Bronchial epithelial cell (primary cell): ENCODE measurements at regions not wholly inside any gene's neighbourhood (a gene's known extent, or its start where the extent isn't known, plus 50 kb on each side); places are given as distances from the start of the nearest gene placed in this dataset.

Experiments used
- DNase-seq: peaks from one replicate; pipeline ENCODE4 v3.0.0-alpha.2; 2010; ENCODE audit warnings: low read depth
- FAIRE-seq: peaks from 2 replicates; lab custom pipeline; 2011; peaks lifted over from hg19 to GRCh38; lab: Jason Lieb, UNC
- H3K27me3 ChIP-seq: 2 replicates; pipeline ENCODE4 v1.5.1; 2011; ENCODE audit warnings: low read length; ENCODE audit not compliant: control insufficient read depth, insufficient read depth
- H3K36me3 ChIP-seq: 2 replicates; pipeline ENCODE4 v1.5.1; 2011; ENCODE audit warnings: low read length; ENCODE audit not compliant: control insufficient read depth, insufficient read depth
- H3K4me3 ChIP-seq: 2 replicates; pipeline ENCODE4 v1.5.1; 2011; ENCODE audit warnings: mild to moderate bottlenecking, low read depth, low read length, control low read depth
- TF ChIP-seq, protein P1 (sequence below): IDR thresholded peaks from 2 replicates; pipeline ENCODE4 v1.5.1; 2011; ENCODE audit warnings: mild to moderate bottlenecking, moderate library complexity, low read length, control low read depth, inconsistent platforms; ENCODE audit not compliant: insufficient read depth, severe bottlenecking

DNA sequence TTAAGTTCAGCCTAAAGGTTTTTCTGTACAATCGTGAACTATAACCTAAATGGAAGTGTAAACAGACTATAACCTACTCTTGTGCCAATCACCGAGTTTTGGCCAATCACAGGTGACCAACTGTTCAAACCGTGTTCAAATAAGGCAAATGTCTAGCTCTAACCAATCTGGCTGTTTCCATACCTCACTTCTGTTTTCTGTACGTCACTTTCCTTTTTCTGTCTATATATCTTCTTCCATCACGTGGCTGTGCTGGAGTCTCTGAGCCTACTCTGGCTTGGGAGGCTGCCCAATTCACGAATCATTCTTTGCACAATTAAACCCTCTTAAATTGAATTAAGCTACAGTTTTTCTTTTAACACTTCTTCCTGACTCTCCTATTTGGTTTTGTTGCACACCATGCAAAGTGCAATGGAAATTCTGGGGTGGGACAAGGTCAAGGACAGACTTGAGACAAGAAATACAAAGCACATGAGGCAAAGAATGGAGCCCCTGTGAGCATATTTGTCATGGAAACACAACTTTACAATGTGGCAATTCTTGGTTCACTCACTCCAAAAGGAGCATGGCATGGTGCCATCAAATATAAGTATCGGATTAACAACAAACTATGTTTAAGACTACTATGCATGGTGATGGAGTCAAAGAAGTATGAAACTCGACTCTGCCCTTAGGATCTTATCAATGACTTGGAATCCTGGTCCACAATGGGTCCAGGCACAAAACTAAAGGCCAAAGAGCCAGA lies 115.7 kb upstream of the FAM9B start:
- DNase-seq (no peak), FAIRE-seq (peak; percentile 18)
- TF ChIP-seq, protein P1, sequence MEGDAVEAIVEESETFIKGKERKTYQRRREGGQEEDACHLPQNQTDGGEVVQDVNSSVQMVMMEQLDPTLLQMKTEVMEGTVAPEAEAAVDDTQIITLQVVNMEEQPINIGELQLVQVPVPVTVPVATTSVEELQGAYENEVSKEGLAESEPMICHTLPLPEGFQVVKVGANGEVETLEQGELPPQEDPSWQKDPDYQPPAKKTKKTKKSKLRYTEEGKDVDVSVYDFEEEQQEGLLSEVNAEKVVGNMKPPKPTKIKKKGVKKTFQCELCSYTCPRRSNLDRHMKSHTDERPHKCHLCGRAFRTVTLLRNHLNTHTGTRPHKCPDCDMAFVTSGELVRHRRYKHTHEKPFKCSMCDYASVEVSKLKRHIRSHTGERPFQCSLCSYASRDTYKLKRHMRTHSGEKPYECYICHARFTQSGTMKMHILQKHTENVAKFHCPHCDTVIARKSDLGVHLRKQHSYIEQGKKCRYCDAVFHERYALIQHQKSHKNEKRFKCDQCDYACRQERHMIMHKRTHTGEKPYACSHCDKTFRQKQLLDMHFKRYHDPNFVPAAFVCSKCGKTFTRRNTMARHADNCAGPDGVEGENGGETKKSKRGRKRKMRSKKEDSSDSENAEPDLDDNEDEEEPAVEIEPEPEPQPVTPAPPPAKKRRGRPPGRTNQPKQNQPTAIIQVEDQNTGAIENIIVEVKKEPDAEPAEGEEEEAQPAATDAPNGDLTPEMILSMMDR, result no peak
- no peak overlapping the region for H3K4me3 ChIP-seq
- no peaks in the 10 kb centered on the region for H3K36me3 ChIP-seq
- H3K27me3 ChIP-seq, result no peaks in the 10 kb centered on the region

DNA sequence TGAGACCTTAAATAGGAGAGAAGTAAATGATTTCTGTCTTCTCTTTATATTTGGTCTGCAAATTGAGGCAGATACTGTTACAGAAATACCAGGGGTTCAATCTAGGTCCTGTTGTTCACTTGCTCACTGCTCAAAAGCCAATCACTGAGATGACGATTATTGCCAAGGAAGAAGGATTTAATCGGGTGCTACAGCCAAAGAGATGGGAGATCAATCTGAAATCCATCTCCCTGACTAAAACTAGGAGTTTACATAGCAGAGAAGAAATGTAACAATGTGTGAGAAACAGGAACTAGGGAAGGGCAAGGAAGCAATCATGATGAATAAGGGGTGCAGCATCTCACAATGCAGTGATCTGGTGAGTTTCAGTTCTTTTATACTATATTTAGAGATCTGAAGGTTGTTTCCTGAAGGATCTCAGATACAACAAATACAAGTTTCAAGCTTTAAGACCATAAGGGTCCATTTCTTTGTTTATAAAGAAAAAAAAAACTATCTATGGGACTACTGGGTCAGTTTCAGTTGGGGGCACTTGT lies 117.9 kb upstream of the FAM9B start:
- FAIRE-seq (no peak), DNase-seq (no peak)
- H3K4me3 ChIP-seq, result no peak overlapping the region
- no peaks in the 10 kb centered on the region for H3K27me3 ChIP-seq
- TF ChIP-seq, protein P1, result no peak
- H3K36me3 ChIP-seq, result no peaks in the 10 kb centered on the region

DNA sequence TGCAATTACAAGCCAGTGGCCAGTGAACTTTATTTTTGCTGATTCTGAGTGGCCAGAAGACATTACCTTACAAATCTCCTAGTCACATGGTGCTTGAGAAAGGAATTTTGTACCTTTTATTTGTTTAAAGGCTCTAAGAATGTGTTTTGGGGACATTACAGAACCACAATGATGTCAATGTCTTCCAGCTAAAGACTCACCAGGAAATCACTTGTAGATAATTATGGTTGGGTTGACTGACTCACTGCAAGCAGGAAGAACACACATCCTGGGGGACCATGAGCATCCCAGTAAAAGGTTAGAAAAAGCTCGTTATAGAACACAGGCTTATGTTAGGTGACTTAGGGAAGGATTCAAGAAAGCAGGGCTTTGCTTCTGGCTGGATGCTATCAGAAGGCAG lies 119.4 kb upstream of the FAM9B start:
- TF ChIP-seq, protein P1, result no peak
- Histone ChIP-seq H3K27me3 (no peaks in the 10 kb centered on the region), H3K4me3 (no peak overlapping the region), H3K36me3 (no peaks in the 10 kb centered on the region)
- DNase-seq, result peak; percentile 26
- FAIRE-seq, result no peak

DNA sequence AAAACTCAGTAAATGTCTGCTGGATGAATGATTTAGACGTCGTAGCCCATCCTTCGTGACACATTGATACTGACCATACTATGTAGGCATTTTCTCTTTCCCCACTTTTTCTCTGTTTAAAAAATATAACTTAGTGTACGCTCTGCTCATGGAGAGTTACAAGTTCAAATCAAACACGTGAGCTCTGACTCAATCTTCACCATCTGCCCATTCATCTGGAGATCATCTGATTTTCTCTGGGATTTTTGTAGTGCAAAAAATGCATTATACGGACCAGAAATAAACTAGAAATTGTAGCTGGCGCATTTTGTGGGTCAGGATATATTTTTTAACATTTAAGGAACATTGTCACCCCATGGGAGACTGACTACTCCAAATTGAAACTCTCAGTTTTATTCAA lies 124.7 kb upstream of the FAM9B start:
- DNase-seq, result no peak
- TF ChIP-seq, protein P1, result no peak
- no peak for FAIRE-seq
- Histone ChIP-seq H3K27me3 (no peaks in the 10 kb centered on the region), H3K4me3 (no peak overlapping the region), H3K36me3 (no peaks in the 10 kb centered on the region)

DNA sequence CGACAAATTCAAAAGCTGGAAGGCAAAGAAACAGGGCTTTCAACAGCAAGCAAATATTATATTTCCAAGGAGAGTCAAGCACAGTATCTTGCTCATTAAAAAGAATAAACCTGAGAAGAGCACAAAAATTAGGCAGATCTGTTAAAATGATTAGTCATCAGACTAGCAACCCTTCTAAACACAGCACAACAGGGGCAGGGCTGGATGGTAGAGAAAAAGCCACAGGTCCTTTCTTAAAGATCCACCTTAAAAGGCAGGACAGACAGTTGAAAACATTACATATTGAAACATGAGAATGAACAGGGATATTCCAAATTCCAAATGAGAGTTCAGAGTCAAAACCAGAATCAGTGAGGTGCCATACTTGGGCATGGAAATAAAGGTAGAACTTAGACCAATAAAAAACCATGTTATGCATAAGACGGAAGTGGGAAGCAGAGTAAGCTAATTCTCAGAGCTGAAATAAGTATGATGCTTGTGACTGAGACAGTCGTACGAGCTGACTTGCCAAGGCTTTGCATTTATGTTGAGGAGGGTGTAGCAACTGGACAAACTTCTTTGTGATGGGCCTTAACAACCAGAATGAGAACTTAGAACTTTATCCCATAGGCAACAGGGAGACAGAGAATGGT lies 126.9 kb upstream of the FAM9B start:
- no peak for DNase-seq
- Histone ChIP-seq H3K36me3 (no peaks in the 10 kb centered on the region), H3K27me3 (no peaks in the 10 kb centered on the region), H3K4me3 (no peak overlapping the region)
- no peak for FAIRE-seq
- TF ChIP-seq, protein P1, result no peak
